Keratinocyte (primary cell): ENCODE measurements at regions not wholly inside any gene's neighbourhood (a gene's known extent, or its start where the extent isn't known, plus 50 kb on each side); places are given as distances from the start of the nearest gene placed in this dataset.
A peak's percentile ranks its signal among the peaks of the same experiment; 100 is the strongest.

Experiments
- DNase-seq: peaks from one replicate; pipeline ENCODE4 v3.0.0-alpha.2; 2011; ENCODE audit warnings: low read depth, missing footprints, low spot score
- FAIRE-seq: peaks from 2 replicates; lab custom pipeline; 2011; peaks lifted over from hg19 to GRCh38; lab: Jason Lieb, UNC
- H2AFZ ChIP-seq: 2 replicates; pipeline ENCODE4 v1.6.0; 2012; ENCODE audit warnings: low read length, control low read depth, inconsistent platforms; ENCODE audit not compliant: control insufficient read depth
- H3K27ac ChIP-seq: 2 replicates; pipeline ENCODE4 v1.5.1; 2011; ENCODE audit warnings: low read length; ENCODE audit not compliant: control insufficient read depth, insufficient read depth
- H3K27me3 ChIP-seq: 3 replicates; pipeline ENCODE4 v1.6.0; 2011; ENCODE audit warnings: low read length; ENCODE audit not compliant: control insufficient read depth, insufficient read depth; ENCODE audit errors: extremely low read depth
- H3K36me3 ChIP-seq, 2 experiments: 2 replicates in 1 of 2; 3 replicates in 1 of 2; pipeline ENCODE4 v1.5.1; 2011; ENCODE audit warnings: low read length in 2 of 2, mild to moderate bottlenecking in 1 of 2; ENCODE audit not compliant: control insufficient read depth in 2 of 2, insufficient read depth in 2 of 2; ENCODE audit errors: extremely low read depth in 1 of 2
- H3K4me1 ChIP-seq: 3 replicates; pipeline ENCODE4 v1.5.1; 2011; ENCODE audit warnings: low read length; ENCODE audit not compliant: control insufficient read depth, insufficient read depth; ENCODE audit errors: extremely low read depth
- H3K4me2 ChIP-seq: 3 replicates; pipeline ENCODE4 v1.6.0; 2011; ENCODE audit warnings: low read depth, low read length; ENCODE audit not compliant: control insufficient read depth, insufficient read depth; ENCODE audit errors: extremely low read depth
- H3K4me3 ChIP-seq, 3 experiments: fragments of 200-600 bp in 1 of 3; sonication (generic) in 1 of 3; 2 replicates in 2 of 3; 3 replicates in 1 of 3; pipeline ENCODE4 v1.5.1; 2011 to 2016; ENCODE audit warnings: low read length in 3 of 3, mild to moderate bottlenecking in 3 of 3, control low read depth in 2 of 3, inconsistent platforms in 1 of 3, low read depth in 1 of 3, mixed read lengths in 1 of 3, mixed run types in 1 of 3, moderate library complexity in 1 of 3; ENCODE audit not compliant: control insufficient read depth in 2 of 3, insufficient read depth in 2 of 3; ENCODE audit errors: extremely low read depth in 1 of 3
- H3K79me2 ChIP-seq: 2 replicates; pipeline ENCODE4 v1.6.0; 2012; ENCODE audit warnings: low read length; ENCODE audit not compliant: control insufficient read depth, insufficient read depth
- H3K9ac ChIP-seq: 3 replicates; pipeline ENCODE4 v1.6.0; 2011; ENCODE audit warnings: low read length; ENCODE audit not compliant: control insufficient read depth, insufficient read depth; ENCODE audit errors: extremely low read depth
- H3K9me1 ChIP-seq: 3 replicates; pipeline ENCODE4 v1.6.0; 2011; ENCODE audit warnings: low read length; ENCODE audit not compliant: control insufficient read depth, insufficient read depth; ENCODE audit errors: extremely low read depth
- H3K9me3 ChIP-seq: 2 replicates; pipeline ENCODE4 v1.5.1; 2012; ENCODE audit warnings: low read depth, low read length; ENCODE audit not compliant: control insufficient read depth
- H4K20me1 ChIP-seq: 3 replicates; pipeline ENCODE4 v1.6.0; 2011; ENCODE audit warnings: low read length; ENCODE audit not compliant: control insufficient read depth, insufficient read depth; ENCODE audit errors: extremely low read depth
- EZH2 ChIP-seq: IDR thresholded peaks from one replicate; pipeline ENCODE4 v1.6.1; 2012; ENCODE audit warnings: inconsistent platforms, mild to moderate bottlenecking, low read length, moderate library complexity
- dilution Hi-C: fragments of 300-500 bp; cut with MboI; formaldehyde crosslinking; loops from one replicate; pipeline ENCODE4 v1.7.0; 2020; ENCODE audit warnings: low sequenced_read_pairs; ENCODE audit not compliant: extremely low pct_ligation_motif_present
- TF ChIP-seq, protein P1 (sequence below), 3 experiments: IDR thresholded peaks in 1 of 3; conservative IDR thresholded peaks in 1 of 3; optimal IDR thresholded peaks in 1 of 3; 2 replicates in 2 of 3; 3 replicates in 1 of 3; pipeline versions ENCODE3 to v1.5.1; 2011; ENCODE audit warnings: low read length in 3 of 3, mild to moderate bottlenecking in 3 of 3, moderate library complexity in 2 of 3, control low read depth in 1 of 3, inconsistent platforms in 1 of 3; ENCODE audit not compliant: insufficient read depth in 2 of 3; ENCODE audit errors: extremely low read depth in 1 of 3

GRCh38 chr20:4550740-4551139 lies 135.5 kb upstream of the PRNP start:
- peak; percentile 95 for FAIRE-seq
- Histone ChIP-seq H3K36me3 (no peaks in the 10 kb centered on the region), H4K20me1 (no peaks in the 10 kb centered on the region), H3K9me1 (no peaks in the 10 kb centered on the region), H3K4me2 (peak overlapping the region; percentile 1), H3K4me3 (no peak overlapping the region), H3K9me3 (peaks cover 4% of the 10 kb centered on the region), H2AFZ (no peak overlapping the region), H3K9ac (no peak overlapping the region), H3K79me2 (no peaks in the 10 kb centered on the region), H3K27ac (no peak overlapping the region), H3K27me3 (no peaks in the 10 kb centered on the region), H3K4me1 (peaks cover 33% of the 10 kb centered on the region)
- dilution Hi-C loops, result no loop called here
- no peak for DNase-seq
- no peak for TF ChIP-seq EZH2

DNA sequence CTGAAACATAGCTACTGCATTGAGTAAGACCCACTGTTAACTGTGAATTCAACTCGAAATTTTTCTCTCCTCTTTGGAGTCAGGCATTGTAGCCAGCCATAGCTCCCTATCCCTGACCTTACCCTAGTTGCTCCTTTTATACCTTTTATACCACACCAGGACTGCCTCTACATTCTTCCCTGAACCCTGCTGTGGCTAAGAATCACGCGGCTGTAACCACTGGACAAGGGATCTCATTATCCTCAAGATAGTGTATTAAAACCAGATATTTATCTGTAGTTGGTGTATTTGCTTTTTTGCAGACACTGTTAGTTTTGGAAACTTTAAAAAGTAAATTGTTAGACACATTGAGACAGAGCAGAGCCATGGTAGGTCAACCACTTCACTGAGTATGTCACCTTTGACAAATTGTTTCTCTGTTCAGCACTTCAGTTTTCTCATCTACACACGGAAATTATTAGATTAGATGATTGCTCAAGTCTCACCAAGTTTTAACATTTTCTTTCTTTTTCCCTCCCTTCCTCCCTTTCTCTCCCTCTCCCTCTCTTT lies 136.5 kb upstream of the PRNP start:
- DNase-seq (no peak), FAIRE-seq (no peak)
- dilution Hi-C loops, result no loop called here
- Histone ChIP-seq H2AFZ (no peak overlapping the region), H3K9ac (no peak overlapping the region), H3K4me3 (no peak overlapping the region), H3K9me3 (peaks cover 4% of the 10 kb centered on the region), H3K79me2 (no peaks in the 10 kb centered on the region), H3K9me1 (no peaks in the 10 kb centered on the region), H3K4me1 (peaks cover 29% of the 10 kb centered on the region), H3K36me3 (no peaks in the 10 kb centered on the region), H3K27me3 (no peaks in the 10 kb centered on the region), H4K20me1 (no peaks in the 10 kb centered on the region), H3K4me2 (no peak overlapping the region), H3K27ac (no peak overlapping the region)
- TF ChIP-seq EZH2, result no peak
- TF ChIP-seq, protein P1, sequence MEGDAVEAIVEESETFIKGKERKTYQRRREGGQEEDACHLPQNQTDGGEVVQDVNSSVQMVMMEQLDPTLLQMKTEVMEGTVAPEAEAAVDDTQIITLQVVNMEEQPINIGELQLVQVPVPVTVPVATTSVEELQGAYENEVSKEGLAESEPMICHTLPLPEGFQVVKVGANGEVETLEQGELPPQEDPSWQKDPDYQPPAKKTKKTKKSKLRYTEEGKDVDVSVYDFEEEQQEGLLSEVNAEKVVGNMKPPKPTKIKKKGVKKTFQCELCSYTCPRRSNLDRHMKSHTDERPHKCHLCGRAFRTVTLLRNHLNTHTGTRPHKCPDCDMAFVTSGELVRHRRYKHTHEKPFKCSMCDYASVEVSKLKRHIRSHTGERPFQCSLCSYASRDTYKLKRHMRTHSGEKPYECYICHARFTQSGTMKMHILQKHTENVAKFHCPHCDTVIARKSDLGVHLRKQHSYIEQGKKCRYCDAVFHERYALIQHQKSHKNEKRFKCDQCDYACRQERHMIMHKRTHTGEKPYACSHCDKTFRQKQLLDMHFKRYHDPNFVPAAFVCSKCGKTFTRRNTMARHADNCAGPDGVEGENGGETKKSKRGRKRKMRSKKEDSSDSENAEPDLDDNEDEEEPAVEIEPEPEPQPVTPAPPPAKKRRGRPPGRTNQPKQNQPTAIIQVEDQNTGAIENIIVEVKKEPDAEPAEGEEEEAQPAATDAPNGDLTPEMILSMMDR (optimal IDR thresholded peaks at IDR 0.05 in 1 of 3, IDR thresholded peaks at IDR 0.05 in 1 of 3, conservative IDR thresholded peaks at IDR 0.05 in 1 of 3; ENCODE audit: extremely low read depth in 1 of 3, insufficient read depth in 2 of 3, low read length in 3 of 3), result no peak

- peaks cover 29% of the 10 kb centered on the region for H3K4me1 ChIP-seq
- peak; percentile 87 for DNase-seq
- H3K79me2 ChIP-seq, result no peaks in the 10 kb centered on the region
- H3K4me2 ChIP-seq, result no peak overlapping the region
- no peaks in the 10 kb centered on the region for H3K27me3 ChIP-seq
- FAIRE-seq, result peak; percentile 34
- H4K20me1 ChIP-seq, result no peaks in the 10 kb centered on the region
- no peak overlapping the region for H2AFZ ChIP-seq
- dilution Hi-C loops, result no loop called here
- peaks cover 4% of the 10 kb centered on the region for H3K9me3 ChIP-seq
- TF ChIP-seq EZH2, result no peak
- TF ChIP-seq, protein P1 (optimal IDR thresholded peaks at IDR 0.05 in 1 of 3, IDR thresholded peaks at IDR 0.05 in 1 of 3, conservative IDR thresholded peaks at IDR 0.05 in 1 of 3; ENCODE audit: extremely low read depth in 1 of 3, insufficient read depth in 2 of 3, low read length in 3 of 3), result no peak
- no peaks in the 10 kb centered on the region for H3K36me3 ChIP-seq
- H3K4me3 ChIP-seq, result no peak overlapping the region
- no peaks in the 10 kb centered on the region for H3K9me1 ChIP-seq
- no peak overlapping the region for H3K9ac ChIP-seq
- no peak overlapping the region for H3K27ac ChIP-seq
Observed at GRCh38 chr20:4548552-4548951, 137.7 kb upstream of the PRNP start.
